HCEC 1CT (cell line): ENCODE measurements at regions not wholly inside any gene's neighbourhood (a gene's known extent, or its start where the extent isn't known, plus 50 kb on each side); places are given as distances from the start of the nearest gene placed in this dataset.
"Not testable (repeated sequence)": the region's sequence is repeated elsewhere in the genome, so short reads cannot be mapped to it uniquely, and the experiment has no call there.

Experiments used
- DNase-seq: peaks from one replicate; pipeline ENCODE4 v3.0.0-alpha.2; 2017

- no peak for DNase-seq
Observed at GRCh38 chr2:59296279-59296678, 1055.2 kb upstream of the FANCL start.

GRCh38 chr2:59295524-59296162 lies 1054.5 kb upstream of the FANCL start:
- DNase-seq, result no peak

- DNase-seq, result no peak
Observed at GRCh38 chr2:59288771-59289170, 1047.6 kb upstream of the FANCL start.

GRCh38 chr2:59282374-59283057 lies 1041.4 kb upstream of the FANCL start:
- no peak for DNase-seq

- DNase-seq, result no peak
Observed at GRCh38 chr2:59277671-59278070, 1036.5 kb upstream of the FANCL start.

GRCh38 chr2:59276917-59277316 lies 1035.8 kb upstream of the FANCL start:
- no peak for DNase-seq

GRCh38 chr2:59276033-59276432 lies 1034.9 kb upstream of the FANCL start:
- no peak for DNase-seq

- no peak for DNase-seq
Observed at GRCh38 chr2:59266453-59266852, 1025.3 kb upstream of the FANCL start.

GRCh38 chr2:59259913-59260312 lies 1018.8 kb upstream of the FANCL start:
- DNase-seq, result no peak

- DNase-seq, result no peak
Observed at GRCh38 chr2:59256290-59256689, 1015.2 kb upstream of the FANCL start.

GRCh38 chr2:59254279-59254678 lies 1013.2 kb upstream of the FANCL start:
- DNase-seq, result no peak

GRCh38 chr2:59250307-59250677 lies 1009.2 kb upstream of the FANCL start:
- DNase-seq, result no peak

- no peak for DNase-seq
Observed at GRCh38 chr2:59249441-59250306, 1008.5 kb upstream of the FANCL start.

GRCh38 chr2:59239146-59239545 lies 998.0 kb upstream of the FANCL start:
- no peak for DNase-seq

- no peak for DNase-seq
Observed at GRCh38 chr2:59237311-59237710, 996.2 kb upstream of the FANCL start.

- DNase-seq, result no peak
Observed at GRCh38 chr2:59236723-59237122, 995.6 kb upstream of the FANCL start.

- DNase-seq, result no peak
Observed at GRCh38 chr2:59233920-59234319, 992.8 kb upstream of the FANCL start.

- DNase-seq, result no peak
Observed at GRCh38 chr2:59233448-59233847, 992.3 kb upstream of the FANCL start.

GRCh38 chr2:59232394-59233165 lies 991.5 kb upstream of the FANCL start:
- DNase-seq, result no peak

- DNase-seq, result not testable (repeated sequence)
Observed at GRCh38 chr2:59226362-59226761, 985.2 kb upstream of the FANCL start.

GRCh38 chr2:59223742-59224141 lies 982.6 kb upstream of the FANCL start:
- no peak for DNase-seq

GRCh38 chr2:59217360-59217759 lies 976.2 kb upstream of the FANCL start:
- no peak for DNase-seq

- no peak for DNase-seq
Observed at GRCh38 chr2:59206361-59206760, 965.2 kb upstream of the FANCL start.
